Neural progenitor cell (in vitro differentiated cells): ENCODE measurements at regions not wholly inside any gene's neighbourhood (a gene's known extent, or its start where the extent isn't known, plus 50 kb on each side); places are given as distances from the start of the nearest gene placed in this dataset.

ENCODE experiments used
- DNase-seq: peaks from one replicate; pipeline ENCODE4 v3.0.0-alpha.2; 2016; ENCODE audit warnings: low spot score
- H2AFZ ChIP-seq: fragments of 200-600 bp; sonication (generic); replicated peaks from 2 replicates; pipeline ENCODE4 v1.6.1; 2016; ENCODE audit warnings: antibody characterized with exemption
- H3F3A ChIP-seq: fragments of 200-600 bp; sonication (generic); 2 replicates; pipeline ENCODE4 v1.6.1; 2016; ENCODE audit warnings: antibody characterized with exemption, low read depth
- H3K27ac ChIP-seq: fragments of 200-600 bp; sonication (generic); 2 replicates; pipeline ENCODE4 v1.5.1; 2016; ENCODE audit warnings: mild to moderate bottlenecking
- H3K27me3 ChIP-seq: fragments of 200-600 bp; sonication (generic); 2 replicates; pipeline ENCODE4 v1.6.1; 2016; ENCODE audit warnings: mild to moderate bottlenecking, moderate library complexity
- H3K36me3 ChIP-seq: fragments of 200-600 bp; sonication (generic); 2 replicates; pipeline ENCODE4 v1.5.1; 2016
- H3K4me1 ChIP-seq: fragments of 200-600 bp; sonication (generic); 2 replicates; pipeline ENCODE4 v1.6.1; 2016; ENCODE audit warnings: mixed run types
- H3K4me2 ChIP-seq: fragments of 200-600 bp; sonication (generic); 2 replicates; pipeline ENCODE4 v1.6.1; 2016
- H3K4me3 ChIP-seq: fragments of 200-600 bp; sonication (generic); 2 replicates; pipeline ENCODE4 v1.5.1; 2016
- H3K79me2 ChIP-seq: fragments of 200-600 bp; sonication (generic); 2 replicates; pipeline ENCODE4 v1.6.1; 2016; ENCODE audit warnings: low read depth
- H3K9ac ChIP-seq: fragments of 200-600 bp; sonication (generic); 2 replicates; pipeline ENCODE4 v1.6.1; 2016
- H3K9me3 ChIP-seq: fragments of 200-600 bp; sonication (generic); 2 replicates; pipeline ENCODE4 v1.5.1; 2016; ENCODE audit warnings: low read depth
- H4K20me1 ChIP-seq: fragments of 200-600 bp; sonication (generic); 2 replicates; pipeline ENCODE4 v1.6.1; 2016; ENCODE audit warnings: low read depth
- H3K27ac Mint-ChIP-seq: 3 replicates; pipeline ENCODE4 v1.8.0; 2021; ENCODE audit warnings: mixed read lengths
- H3K27me3 Mint-ChIP-seq: 2 replicates; pipeline ENCODE4 v1.8.0; 2022; ENCODE audit warnings: low read depth, mild to moderate bottlenecking, inconsistent platforms, moderate library complexity, mixed read lengths; ENCODE audit not compliant: insufficient read depth
- H3K36me3 Mint-ChIP-seq: 3 replicates; pipeline ENCODE4 v1.8.0; 2021; ENCODE audit warnings: mixed read lengths
- H3K4me1 Mint-ChIP-seq: 3 replicates; pipeline ENCODE4 v1.8.0; 2021; ENCODE audit warnings: mixed read lengths
- H3K4me3 Mint-ChIP-seq: 3 replicates; pipeline ENCODE4 v1.8.0; 2021; ENCODE audit warnings: mild to moderate bottlenecking, moderate library complexity, mixed read lengths
- H3K9me3 Mint-ChIP-seq: 3 replicates; pipeline ENCODE4 v1.8.0; 2020; ENCODE audit warnings: mixed read lengths
- CTCF ChIP-seq: fragments of 200-600 bp; sonication (generic); IDR thresholded peaks from 2 replicates; pipeline ENCODE4 v1.5.1; 2017; ENCODE audit warnings: antibody characterized with exemption, mild to moderate bottlenecking
- EZH2 ChIP-seq: fragments of 200-600 bp; sonication (generic); IDR thresholded peaks from 2 replicates; pipeline ENCODE4 v1.6.1; 2017; ENCODE audit warnings: antibody characterized with exemption, mild to moderate bottlenecking, moderate library complexity
- EZH2phosphoT487 ChIP-seq: fragments of 200-600 bp; sonication (generic); IDR thresholded peaks from 2 replicates; pipeline ENCODE4 v1.6.1; 2017; ENCODE audit warnings: antibody characterized with exemption

- Mint-ChIP-seq H3K36me3 (no peaks in the 10 kb centered on the region), H3K4me3 (no peak overlapping the region), H3K9me3 (peaks cover 7% of the 10 kb centered on the region), H3K4me1 (no peaks in the 10 kb centered on the region), H3K27ac (no peak overlapping the region), H3K27me3 (peaks cover 2% of the 10 kb centered on the region)
- Histone ChIP-seq H3K4me2 (no peak overlapping the region), H3K9ac (no peak overlapping the region), H4K20me1 (no peaks in the 10 kb centered on the region), H3K4me3 (no peak overlapping the region), H3K4me1 (no peaks in the 10 kb centered on the region), H3F3A (no peaks in the 10 kb centered on the region), H3K9me3 (no peaks in the 10 kb centered on the region), H3K27ac (no peak overlapping the region), H3K79me2 (no peaks in the 10 kb centered on the region), H2AFZ (no peak overlapping the region), H3K27me3 (no peaks in the 10 kb centered on the region), H3K36me3 (no peaks in the 10 kb centered on the region)
- DNase-seq, result no peak
- no peak for TF ChIP-seq EZH2
- no peak for TF ChIP-seq CTCF
- no peak for TF ChIP-seq EZH2phosphoT487
Observed at GRCh38 chr19:28936001-28936400, 276.9 kb downstream of the UQCRFS1 start.

- no peaks in the 10 kb centered on the region for H3K4me1 ChIP-seq
- H3K27me3 ChIP-seq, result no peaks in the 10 kb centered on the region
- no peaks in the 10 kb centered on the region for H3K9me3 ChIP-seq
- TF ChIP-seq EZH2phosphoT487 (no peak), EZH2 (no peak), CTCF (no peak)
- Mint-ChIP-seq H3K4me3 (no peak overlapping the region), H3K36me3 (no peaks in the 10 kb centered on the region), H3K27ac (no peak overlapping the region), H3K4me1 (no peaks in the 10 kb centered on the region), H3K27me3 (peaks cover 2% of the 10 kb centered on the region), H3K9me3 (peaks cover 9% of the 10 kb centered on the region)
- DNase-seq, result no peak
- no peak overlapping the region for H3K4me2 ChIP-seq
- H3K79me2 ChIP-seq, result no peaks in the 10 kb centered on the region
- no peaks in the 10 kb centered on the region for H4K20me1 ChIP-seq
- no peak overlapping the region for H3K27ac ChIP-seq
- H2AFZ ChIP-seq, result no peak overlapping the region
- no peaks in the 10 kb centered on the region for H3F3A ChIP-seq
- no peak overlapping the region for H3K9ac ChIP-seq
- no peaks in the 10 kb centered on the region for H3K36me3 ChIP-seq
- no peak overlapping the region for H3K4me3 ChIP-seq
Observed at GRCh38 chr19:28934631-28935030, 278.3 kb downstream of the UQCRFS1 start.

- Mint-ChIP-seq H3K9me3 (peaks cover 9% of the 10 kb centered on the region), H3K4me1 (no peaks in the 10 kb centered on the region), H3K36me3 (no peaks in the 10 kb centered on the region), H3K27me3 (no peaks in the 10 kb centered on the region), H3K4me3 (no peak overlapping the region), H3K27ac (no peak overlapping the region)
- Histone ChIP-seq H3K36me3 (no peaks in the 10 kb centered on the region), H3K4me1 (no peaks in the 10 kb centered on the region), H3K4me3 (no peak overlapping the region), H4K20me1 (no peaks in the 10 kb centered on the region), H3K27me3 (no peaks in the 10 kb centered on the region), H3K79me2 (no peaks in the 10 kb centered on the region), H2AFZ (no peak overlapping the region), H3K27ac (no peak overlapping the region), H3K9me3 (no peaks in the 10 kb centered on the region), H3F3A (no peaks in the 10 kb centered on the region), H3K4me2 (no peak overlapping the region), H3K9ac (no peak overlapping the region)
- TF ChIP-seq EZH2phosphoT487, result no peak
- TF ChIP-seq CTCF, result no peak
- DNase-seq, result no peak
Observed at GRCh38 chr19:28933039-28933438, 279.9 kb downstream of the UQCRFS1 start.

GRCh38 chr19:28932446-28932845 lies 280.5 kb downstream of the UQCRFS1 start:
- H3K4me1 Mint-ChIP-seq, result no peaks in the 10 kb centered on the region
- no peak overlapping the region for H3K27ac Mint-ChIP-seq
- Histone ChIP-seq H3K4me3 (no peak overlapping the region), H3K27me3 (no peaks in the 10 kb centered on the region), H3K4me1 (no peaks in the 10 kb centered on the region), H3K79me2 (no peaks in the 10 kb centered on the region), H3F3A (no peaks in the 10 kb centered on the region), H3K27ac (no peak overlapping the region), H3K4me2 (no peak overlapping the region), H3K9ac (no peak overlapping the region), H4K20me1 (no peaks in the 10 kb centered on the region), H2AFZ (no peak overlapping the region), H3K36me3 (no peaks in the 10 kb centered on the region), H3K9me3 (no peaks in the 10 kb centered on the region)
- H3K36me3 Mint-ChIP-seq, result no peaks in the 10 kb centered on the region
- DNase-seq, result no peak
- H3K4me3 Mint-ChIP-seq, result no peak overlapping the region
- TF ChIP-seq EZH2phosphoT487, result no peak
- no peak for TF ChIP-seq EZH2
- H3K27me3 Mint-ChIP-seq, result no peaks in the 10 kb centered on the region
- H3K9me3 Mint-ChIP-seq, result peaks cover 9% of the 10 kb centered on the region
